H1 (cell line): ENCODE measurements at regions not wholly inside any gene's neighbourhood (a gene's known extent, or its start where the extent isn't known, plus 50 kb on each side); places are given as distances from the start of the nearest gene placed in this dataset.

Experiments used
- CTCF ChIA-PET: fragments of 300-600 bp; sonication (Branson Sonifier 250); formaldehyde crosslinking; loops from one replicate; lab custom pipeline; 2021; ENCODE audit not compliant: partially characterized antibody; lab: Charles Lee
- POLR2A ChIA-PET: fragments of 300-600 bp; sonication (Branson Sonifier 250); formaldehyde crosslinking; loops from one replicate; lab custom pipeline; 2021; ENCODE audit warnings: inconsistent platforms; ENCODE audit not compliant: partially characterized antibody; lab: Charles Lee
- DNase-seq, 2 experiments: peaks; one replicate each; pipeline versions ENCODE4 v3.0.0 to v3.0.0-alpha.2; 2010 to 2022; ENCODE audit warnings: low spot score in 2 of 2, low read depth in 1 of 2, mixed read lengths in 1 of 2
- FAIRE-seq: peaks from 2 replicates; lab custom pipeline; 2011; peaks lifted over from hg19 to GRCh38; lab: Jason Lieb, UNC
- H2AFZ ChIP-seq: 2 replicates; pipeline ENCODE4 v1.8.1; 2012; ENCODE audit warnings: low read length, inconsistent platforms
- H2AK5ac ChIP-seq: 2 replicates; pipeline ENCODE4 v1.6.1; 2013; ENCODE audit warnings: low read depth, low read length
- H2BK120ac ChIP-seq: replicated peaks from 2 replicates; pipeline ENCODE3; 2013; ENCODE audit warnings: low read depth, low read length, inconsistent platforms
- H2BK12ac ChIP-seq: 2 replicates; pipeline ENCODE4 v1.6.1; 2013; ENCODE audit warnings: low read depth, low read length
- H2BK15ac ChIP-seq: 2 replicates; pipeline ENCODE4 v1.6.1; 2013; ENCODE audit warnings: low read length
- H2BK20ac ChIP-seq: 2 replicates; pipeline ENCODE4 v1.6.1; 2013; ENCODE audit warnings: low read length
- H2BK5ac ChIP-seq: 2 replicates; pipeline ENCODE4 v1.6.1; 2013; ENCODE audit warnings: low read depth, low read length
- H3K14ac ChIP-seq: 2 replicates; pipeline ENCODE4 v1.6.1; 2013; ENCODE audit warnings: inconsistent platforms; ENCODE audit not compliant: insufficient read length
- H3K18ac ChIP-seq: 2 replicates; pipeline ENCODE4 v1.6.1; 2013; ENCODE audit warnings: low read length; ENCODE audit errors: extremely low read depth
- H3K23ac ChIP-seq: 2 replicates; pipeline ENCODE4 v1.6.1; 2013; ENCODE audit warnings: inconsistent platforms; ENCODE audit not compliant: insufficient read length
- H3K23me2 ChIP-seq: 2 replicates; pipeline ENCODE4 v1.6.1; 2013; ENCODE audit warnings: low read depth, low read length
- H3K27ac ChIP-seq: 2 replicates; pipeline ENCODE4 v1.6.1; 2011; ENCODE audit warnings: low read depth, low read length, inconsistent platforms
- H3K27me3 ChIP-seq, 4 experiments: replicated peaks in 1 of 4; 1 replicate in 1 of 4; 2 replicates in 3 of 4; pipeline versions ENCODE4 v1.6.1 to v1.8.1; 2011 to 2013; ENCODE audit warnings: low read length in 3 of 4, mild to moderate bottlenecking in 3 of 4, inconsistent platforms in 2 of 4, mixed read lengths in 2 of 4, moderate library complexity in 1 of 4; ENCODE audit not compliant: control insufficient read depth in 3 of 4, insufficient read depth in 3 of 4; ENCODE audit errors: extremely low read depth in 1 of 4
- H3K36me3 ChIP-seq, 4 experiments: 2 replicates each; pipeline versions ENCODE4 v1.6.1 to v1.8.1; 2011 to 2013; ENCODE audit warnings: mild to moderate bottlenecking in 4 of 4, low read length in 3 of 4, moderate library complexity in 2 of 4, control low read depth in 1 of 4, inconsistent platforms in 1 of 4; ENCODE audit not compliant: insufficient read depth in 4 of 4, control insufficient read depth in 2 of 4
- H3K4ac ChIP-seq: replicated peaks from 2 replicates; pipeline ENCODE3; 2013; ENCODE audit warnings: low read length, low read depth, mixed read lengths, inconsistent platforms; ENCODE audit not compliant: insufficient read length
- H3K4me1 ChIP-seq, 4 experiments: replicated peaks in 1 of 4; 1 replicate in 1 of 4; 2 replicates in 3 of 4; pipeline versions ENCODE4 v1.6.1 to v1.8.1; 2011 to 2013; ENCODE audit warnings: low read length in 3 of 4, inconsistent platforms in 2 of 4, mixed read lengths in 1 of 4; ENCODE audit not compliant: insufficient read depth in 4 of 4, control insufficient read depth in 3 of 4
- H3K4me2 ChIP-seq, 2 experiments: 2 replicates each; pipeline versions ENCODE4 v1.6.1 to v1.8.1; 2011 to 2013; ENCODE audit warnings: low read depth in 2 of 2, low read length in 2 of 2, control low read depth in 1 of 2, inconsistent platforms in 1 of 2, mild to moderate bottlenecking in 1 of 2; ENCODE audit not compliant: insufficient read depth in 1 of 2
- H3K4me3 ChIP-seq, 4 experiments: fragments of 200-600, 300-600 bp in 1 of 4; sonication (generic), shearing (Covaris generic), sonication (Bioruptor Twin) in 1 of 4; 2 replicates each; pipeline versions ENCODE4 v1.5.1 to v1.8.1; 2011 to 2016; ENCODE audit warnings: low read length in 4 of 4, low read depth in 3 of 4, control low read depth in 2 of 4, inconsistent platforms in 2 of 4, mild to moderate bottlenecking in 2 of 4, mixed read lengths in 1 of 4, moderate library complexity in 1 of 4; ENCODE audit not compliant: insufficient read depth in 2 of 4; ENCODE audit errors: extremely low read depth in 1 of 4
- H3K56ac ChIP-seq: replicated peaks from 2 replicates; pipeline ENCODE3; 2013; ENCODE audit warnings: low read depth, mild to moderate bottlenecking, mixed read lengths, low read length, inconsistent platforms; ENCODE audit not compliant: insufficient read length
- H3K79me1 ChIP-seq: 2 replicates; pipeline ENCODE4 v1.6.1; 2013; ENCODE audit warnings: low read depth, low read length, control low read depth
- H3K79me2 ChIP-seq, 2 experiments: 2 replicates each; pipeline versions ENCODE4 v1.6.1 to v1.8.1; 2012 to 2013; ENCODE audit warnings: low read length in 2 of 2, mild to moderate bottlenecking in 2 of 2, inconsistent platforms in 1 of 2; ENCODE audit not compliant: insufficient read depth in 2 of 2, control insufficient read depth in 1 of 2
- H3K9ac ChIP-seq, 4 experiments: replicated peaks in 1 of 4; 1 replicate in 1 of 4; 2 replicates in 3 of 4; pipeline versions ENCODE4 v1.6.1 to v1.8.1; 2011 to 2013; ENCODE audit warnings: low read depth in 3 of 4, low read length in 3 of 4, control low read depth in 2 of 4, mild to moderate bottlenecking in 2 of 4, moderate library complexity in 2 of 4, inconsistent platforms in 1 of 4; ENCODE audit errors: extremely low read depth in 1 of 4
- H3K9me3 ChIP-seq, 2 experiments: 2 replicates each; pipeline versions ENCODE4 v1.6.1 to v1.8.1; 2012 to 2013; ENCODE audit warnings: mild to moderate bottlenecking in 2 of 2, moderate library complexity in 2 of 2, control low read depth in 1 of 2, inconsistent platforms in 1 of 2, low read depth in 1 of 2, low read length in 1 of 2, mixed read lengths in 1 of 2; ENCODE audit not compliant: insufficient read depth in 2 of 2
- H4K20me1 ChIP-seq, 2 experiments: replicated peaks in 1 of 2; 2 replicates each; pipeline versions ENCODE3 to v1.8.1; 2011 to 2013; ENCODE audit warnings: inconsistent platforms in 2 of 2, low read length in 2 of 2, mild to moderate bottlenecking in 1 of 2; ENCODE audit not compliant: insufficient read depth in 2 of 2, control insufficient read depth in 1 of 2
- H4K5ac ChIP-seq: 2 replicates; pipeline ENCODE4 v1.6.1; 2013; ENCODE audit warnings: low read length, low read depth, mixed read lengths, inconsistent platforms; ENCODE audit not compliant: insufficient read length
- H4K8ac ChIP-seq: 2 replicates; pipeline ENCODE4 v1.8.0; 2013; ENCODE audit warnings: mild to moderate bottlenecking, moderate library complexity, low read length, inconsistent platforms; ENCODE audit not compliant: insufficient read depth; ENCODE audit errors: extremely low read depth
- H4K91ac ChIP-seq: replicated peaks from 2 replicates; pipeline ENCODE3; 2013; ENCODE audit warnings: low read length, mixed read lengths, inconsistent platforms; ENCODE audit not compliant: insufficient read length
- ASH2L ChIP-seq: fragments of 200-600, 300-600 bp; sonication (generic); IDR thresholded peaks from one replicate; pipeline ENCODE4 v1.7.1; 2017; ENCODE audit warnings: low read length
- BACH1 ChIP-seq: IDR thresholded peaks from 2 replicates; pipeline ENCODE4 v1.6.1; 2012; ENCODE audit warnings: low read length, improper control_type of control experiment
- CHD1 ChIP-seq: IDR thresholded peaks from 2 replicates; pipeline ENCODE4 v1.6.1; 2012; ENCODE audit warnings: low read depth, low read length, improper control_type of control experiment
- CTBP2 ChIP-seq: IDR thresholded peaks from 2 replicates; pipeline ENCODE4 v1.7.0; 2011; ENCODE audit warnings: borderline replicate concordance, mild to moderate bottlenecking, moderate library complexity, mixed read lengths, low read length; ENCODE audit not compliant: insufficient read depth, insufficient read length
- EGR1 ChIP-seq: IDR thresholded peaks from 2 replicates; pipeline ENCODE4 v1.6.1; 2011; ENCODE audit warnings: low read depth, low read length, borderline replicate concordance
- EZH2 ChIP-seq: fragments of 200-600 bp; sonication (generic); IDR thresholded peaks from 2 replicates; pipeline ENCODE4 v1.7.1; 2012; ENCODE audit warnings: low read depth, mild to moderate bottlenecking, moderate library complexity, low read length, inconsistent platforms; ENCODE audit not compliant: severe bottlenecking
- GTF2F1 ChIP-seq: IDR thresholded peaks from 2 replicates; pipeline ENCODE4 v1.6.1; 2012; ENCODE audit warnings: low read depth, low read length, improper control_type of control experiment, borderline replicate concordance
- KDM5A ChIP-seq: fragments of 200-600 bp; IDR thresholded peaks from 2 replicates; pipeline ENCODE4 v1.7.1; 2012; ENCODE audit warnings: mild to moderate bottlenecking, low read length, inconsistent platforms, mixed read lengths
- NANOG ChIP-seq: IDR thresholded peaks from 2 replicates; pipeline ENCODE4 v1.6.1; 2011; ENCODE audit warnings: low read length, low read depth, mild to moderate bottlenecking, inconsistent platforms; ENCODE audit not compliant: insufficient read depth, poor library complexity, severe bottlenecking
- PHF8 ChIP-seq: fragments of 200-600 bp; sonication (generic); conservative IDR thresholded peaks from 2 replicates; pipeline ENCODE4 v1.7.1; 2012; ENCODE audit warnings: low read depth, mild to moderate bottlenecking, inconsistent platforms, low read length, moderate library complexity
- SIX5 ChIP-seq: IDR thresholded peaks from 2 replicates; pipeline ENCODE4 v1.6.1; 2011; ENCODE audit warnings: mild to moderate bottlenecking, low read depth, low read length
- SP2 ChIP-seq: IDR thresholded peaks from 2 replicates; pipeline ENCODE4 v1.6.1; 2012; ENCODE audit warnings: mild to moderate bottlenecking, low read length, inconsistent platforms
- SP4 ChIP-seq: IDR thresholded peaks from 2 replicates; pipeline ENCODE4 v1.6.1; 2012; ENCODE audit warnings: low read length, inconsistent platforms
- SUZ12 ChIP-seq: fragments of 200-600 bp; sonication (generic); IDR thresholded peaks from 2 replicates; pipeline ENCODE4 v1.6.1; 2012; ENCODE audit warnings: mild to moderate bottlenecking, inconsistent platforms, low read length, moderate library complexity, mixed read lengths
- WGBS, 2 experiments: shearing (Covaris generic) in 1 of 2; methylation state at CpG; one replicate each; pipeline versions ENCODE4 v1.1.6 to v1.1.7; 2013 to 2015; ENCODE audit warnings: low lambda C conversion rate in 2 of 2, mixed read lengths in 2 of 2, inconsistent platforms in 1 of 2, low coverage in 1 of 2, missing lambda C conversion rate in 1 of 2; ENCODE audit not compliant: insufficient replicate concordance in 2 of 2, insufficient coverage in 1 of 2, insufficient read length in 1 of 2; ENCODE audit errors: extremely low coverage in 1 of 2, missing lambda C conversion rate in 1 of 2; 5-methylcytosine and 5-hydroxymethylcytosine counted together

DNA sequence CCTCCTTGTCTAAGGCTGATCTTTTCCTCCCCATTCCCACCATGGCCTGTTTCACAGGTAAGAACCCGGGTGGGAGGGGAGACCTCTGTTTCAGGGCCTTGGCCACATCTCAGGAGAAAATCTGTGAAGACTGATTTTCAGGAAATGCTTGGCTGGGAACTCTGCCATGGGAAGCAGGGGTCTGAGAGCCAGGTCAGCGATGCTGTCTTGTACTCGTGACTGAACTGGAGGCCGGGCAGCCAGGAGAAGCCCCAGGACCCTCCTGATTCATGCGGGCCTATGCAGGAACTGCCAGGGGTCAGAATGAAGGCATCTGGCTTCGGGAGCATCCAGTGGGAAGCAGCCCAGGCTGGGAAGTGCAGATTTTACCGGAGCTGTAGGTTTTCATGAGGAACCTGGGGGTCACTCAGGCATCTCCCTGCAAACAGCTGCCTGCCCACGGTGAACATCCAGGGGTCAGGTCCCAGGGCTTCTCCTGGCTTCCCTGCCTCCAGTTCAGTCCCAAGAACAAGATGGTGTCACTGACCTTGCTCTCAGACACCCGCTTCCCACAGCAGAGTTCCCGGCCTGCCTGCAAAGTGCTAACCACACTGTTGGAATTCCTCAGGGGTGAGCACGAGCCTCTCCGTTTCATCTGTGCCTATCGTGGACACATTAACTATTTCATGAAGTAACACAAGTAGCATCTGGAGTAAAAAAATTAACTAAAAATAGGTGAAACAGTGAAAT is 90.2 kb upstream of the SULF2 start:
- Histone ChIP-seq H3K4me3 (no peak overlapping the region), H3K23me2 (no peaks in the 10 kb centered on the region), H3K18ac (no peak overlapping the region), H3K27ac (no peak overlapping the region), H3K79me1 (no peaks in the 10 kb centered on the region), H2AFZ (no peak overlapping the region), H3K4ac (no peak overlapping the region), H3K23ac (no peak overlapping the region), H3K14ac (no peak overlapping the region), H4K91ac (no peak overlapping the region), H3K4me2 (no peak overlapping the region), H3K9ac (no peak overlapping the region; a peak in 2 of 7 replicates), H2BK5ac (no peak overlapping the region), H2BK12ac (no peak overlapping the region), H4K8ac (peak overlapping the region; percentile 42; the same call in 1 of the 2 replicates), H3K79me2 (no peaks in the 10 kb centered on the region), H4K5ac (no peak overlapping the region), H2BK15ac (no peak overlapping the region), H3K56ac (no peak overlapping the region), H2AK5ac (no peak overlapping the region), H3K9me3 (peaks cover 0 to 2% of the 10 kb centered on the region in 2 experiments; a peak in 1 of 4 replicates), H3K4me1 (no peaks in the 10 kb centered on the region), H3K27me3 (no peaks in the 10 kb centered on the region), H2BK120ac (no peak overlapping the region), H2BK20ac (no peak overlapping the region), H4K20me1 (no peaks in the 10 kb centered on the region), H3K36me3 (no peaks in the 10 kb centered on the region)
- ChIA-PET CTCF (no interaction called here), POLR2A (no interaction called here)
- DNase-seq (no peak), FAIRE-seq (no peak)
- WGBS, 2 experiments, result 88% methylated on average over 13 of the region's 13 CpGs; no CpG with 5 or more reads in 1 of the 2 experiments
- TF ChIP-seq SP2 (no peak), CTBP2 (no peak), SIX5 (no peak), EZH2 (no peak), GTF2F1 (no peak), BACH1 (no peak), PHF8 (no peak), ASH2L (no peak), SP4 (no peak), SUZ12 (no peak), NANOG (no peak), KDM5A (no peak), CHD1 (no peak), EGR1 (no peak)
